ENCODE measurements at regions not wholly inside any gene's neighbourhood (a gene's known extent, or its start where the extent isn't known, plus 50 kb on each side); places are given as distances from the start of the nearest gene placed in this dataset.

GRCh38 chr7:72524037-72524436 is 111.9 kb upstream of the CALN1 start:
- no peak for ATAC-seq
- TF ChIP-seq TCF4 (CRISPR knock-in tag; IDR thresholded peaks at IDR 0.05; ENCODE audit: borderline replicate concordance), result no peak
- TF ChIP-seq ZNF565 (CRISPR knock-in tag; conservative IDR thresholded peaks at IDR 0.05; ENCODE audit: low read depth), result no peak
- no peak for TF ChIP-seq ARNTL (CRISPR knock-in tag; IDR thresholded peaks at IDR 0.05; ENCODE audit: borderline replicate concordance, low read depth)
- no peak for TF ChIP-seq OSR1 (CRISPR knock-in tag; IDR thresholded peaks at IDR 0.05)
- TF ChIP-seq POU6F1 (CRISPR knock-in tag; IDR thresholded peaks at IDR 0.05; ENCODE audit: borderline replicate concordance, low read depth), result no peak
- no peak for TF ChIP-seq PPARA (CRISPR knock-in tag; IDR thresholded peaks at IDR 0.05; ENCODE audit: borderline replicate concordance)
- no peak for TF ChIP-seq ISL1 (CRISPR knock-in tag; IDR thresholded peaks at IDR 0.05)

GRCh38 chr7:72504061-72504706 is 92.0 kb upstream of the CALN1 start:
- no peak for ATAC-seq
- TF ChIP-seq ISL1 (CRISPR knock-in tag; IDR thresholded peaks at IDR 0.05) (no peak), CSRNP3 (CRISPR knock-in tag; IDR thresholded peaks at IDR 0.05) (no peak), CSDC2 (CRISPR knock-in tag; IDR thresholded peaks at IDR 0.05) (no peak), ZNF70 (CRISPR knock-in tag; IDR thresholded peaks at IDR 0.05) (no peak), TCF4 (CRISPR knock-in tag; IDR thresholded peaks at IDR 0.05; ENCODE audit: borderline replicate concordance) (no peak), ZC3H10 (CRISPR knock-in tag; IDR thresholded peaks at IDR 0.05) (no peak), ZFP30 (CRISPR knock-in tag; IDR thresholded peaks at IDR 0.05) (no peak), ESRRG (CRISPR knock-in tag; IDR thresholded peaks at IDR 0.05) (no peak), GLIS3 (CRISPR knock-in tag; IDR thresholded peaks at IDR 0.05) (no peak), RARB (CRISPR knock-in tag; IDR thresholded peaks at IDR 0.05) (no peak), ZNF8 (CRISPR knock-in tag; IDR thresholded peaks at IDR 0.05) (no peak), OSR1 (CRISPR knock-in tag; IDR thresholded peaks at IDR 0.05) (no peak), BACH2 (CRISPR knock-in tag; IDR thresholded peaks at IDR 0.05; ENCODE audit: borderline replicate concordance) (no peak), CREB5 (CRISPR knock-in tag; IDR thresholded peaks at IDR 0.05; ENCODE audit: low read depth) (no peak), POU6F1 (CRISPR knock-in tag; IDR thresholded peaks at IDR 0.05; ENCODE audit: borderline replicate concordance, low read depth) (no peak)

- no peak for ATAC-seq
- TF ChIP-seq GLIS3 (CRISPR knock-in tag; IDR thresholded peaks at IDR 0.05) (no peak), OSR1 (CRISPR knock-in tag; IDR thresholded peaks at IDR 0.05) (no peak), TSHZ2 (CRISPR knock-in tag; IDR thresholded peaks at IDR 0.05) (no peak), ZNF565 (CRISPR knock-in tag; conservative IDR thresholded peaks at IDR 0.05; ENCODE audit: low read depth) (no peak), ESRRG (CRISPR knock-in tag; IDR thresholded peaks at IDR 0.05) (no peak), PPARA (CRISPR knock-in tag; IDR thresholded peaks at IDR 0.05; ENCODE audit: borderline replicate concordance) (no peak), RARB (CRISPR knock-in tag; IDR thresholded peaks at IDR 0.05) (no peak), ARNTL (CRISPR knock-in tag; IDR thresholded peaks at IDR 0.05; ENCODE audit: borderline replicate concordance, low read depth) (no peak), TCF4 (CRISPR knock-in tag; IDR thresholded peaks at IDR 0.05; ENCODE audit: borderline replicate concordance) (no peak), CSDC2 (CRISPR knock-in tag; IDR thresholded peaks at IDR 0.05) (no peak), CSRNP3 (CRISPR knock-in tag; IDR thresholded peaks at IDR 0.05) (no peak), ZC3H10 (CRISPR knock-in tag; IDR thresholded peaks at IDR 0.05) (no peak), CREB5 (CRISPR knock-in tag; IDR thresholded peaks at IDR 0.05; ENCODE audit: low read depth) (no peak), ZNF70 (CRISPR knock-in tag; IDR thresholded peaks at IDR 0.05) (no peak), ISL1 (CRISPR knock-in tag; IDR thresholded peaks at IDR 0.05) (no peak), POU6F1 (CRISPR knock-in tag; IDR thresholded peaks at IDR 0.05; ENCODE audit: borderline replicate concordance, low read depth) (no peak)
Measured at GRCh38 chr7:72503644-72504043, 91.5 kb upstream of the CALN1 start.

All from SK-N-SH treated with all-trans-retinoic acid at 6 μM for 48 hours (cell line).